Kidney (tissue), 13 donors: ENCODE measurements at regions not wholly inside any gene's neighbourhood (a gene's known extent, or its start where the extent isn't known, plus 50 kb on each side); places are given as distances from the start of the nearest gene placed in this dataset.

Experiments
- DNase-seq, 5 donors: peaks; one replicate each; pipeline ENCODE4 v3.0.0-alpha.2; 2013 to 2020
- FAIRE-seq: peaks from 2 replicates; lab custom pipeline; 2012; peaks lifted over from hg19 to GRCh38; lab: Jason Lieb, UNC
- H3K27ac ChIP-seq, 2 donors: one replicate each; pipeline ENCODE4 v1.7.0; 2013; ENCODE audit warnings: low read depth in 2 of 2, low read length in 2 of 2, inconsistent platforms in 1 of 2
- H3K27me3 ChIP-seq: one replicate; pipeline ENCODE4 v1.7.1; 2013; ENCODE audit warnings: low read length, inconsistent platforms; ENCODE audit not compliant: control insufficient read depth, insufficient read depth
- H3K36me3 ChIP-seq, 3 donors: one replicate each; pipeline versions ENCODE4 v1.7.0 to v1.7.1; 2013; ENCODE audit warnings: low read length in 3 of 3, control low read depth in 1 of 3, inconsistent platforms in 1 of 3; ENCODE audit not compliant: insufficient read depth in 3 of 3, control insufficient read depth in 2 of 3
- H3K4me1 ChIP-seq, 3 donors: one replicate each; pipeline versions ENCODE4 v1.7.0 to v1.7.1; 2013; ENCODE audit warnings: low read length in 3 of 3, inconsistent platforms in 1 of 3, low read depth in 1 of 3; ENCODE audit not compliant: control insufficient read depth in 2 of 3, insufficient read depth in 2 of 3
- H3K4me3 ChIP-seq, 3 donors: one replicate each; pipeline versions ENCODE4 v1.7.0 to v1.8.1; 2013; ENCODE audit warnings: low read length in 3 of 3, control low read depth in 1 of 3, inconsistent platforms in 1 of 3
- H3K9ac ChIP-seq, 3 donors: one replicate each; pipeline versions ENCODE4 v1.7.0 to v1.7.1; 2013; ENCODE audit warnings: low read length in 3 of 3, control low read depth in 1 of 3, inconsistent platforms in 1 of 3
- H3K9me3 ChIP-seq, 3 donors: one replicate each; pipeline versions ENCODE4 v1.7.0 to v1.7.1; 2013; ENCODE audit warnings: low read length in 3 of 3, control low read depth in 1 of 3, inconsistent platforms in 1 of 3; ENCODE audit not compliant: control insufficient read depth in 2 of 3, insufficient read depth in 1 of 3
- intact Hi-C: fragments of 100-400 bp; cut with DNase I; formaldehyde crosslinking; loops from one replicate; pipeline ENCODE4 v1.11.1; 2022
- TF ChIP-seq, protein P1 (sequence below): IDR thresholded peaks from 3 replicates; pipeline ENCODE4 v1.5.1; 2012; ENCODE audit warnings: mild to moderate bottlenecking, moderate library complexity, borderline replicate concordance; ENCODE audit not compliant: insufficient read depth; ENCODE audit errors: extremely low read depth
- donor health status: control.
- donor health status: control.
- donor health status: control.
- donor health status: control.
- donor health status: control.
- donor health status: DM: yes; HTN: yes; CAD: no.
- donor health status: Normal renal cell carcinoma (clear cell type).

DNA sequence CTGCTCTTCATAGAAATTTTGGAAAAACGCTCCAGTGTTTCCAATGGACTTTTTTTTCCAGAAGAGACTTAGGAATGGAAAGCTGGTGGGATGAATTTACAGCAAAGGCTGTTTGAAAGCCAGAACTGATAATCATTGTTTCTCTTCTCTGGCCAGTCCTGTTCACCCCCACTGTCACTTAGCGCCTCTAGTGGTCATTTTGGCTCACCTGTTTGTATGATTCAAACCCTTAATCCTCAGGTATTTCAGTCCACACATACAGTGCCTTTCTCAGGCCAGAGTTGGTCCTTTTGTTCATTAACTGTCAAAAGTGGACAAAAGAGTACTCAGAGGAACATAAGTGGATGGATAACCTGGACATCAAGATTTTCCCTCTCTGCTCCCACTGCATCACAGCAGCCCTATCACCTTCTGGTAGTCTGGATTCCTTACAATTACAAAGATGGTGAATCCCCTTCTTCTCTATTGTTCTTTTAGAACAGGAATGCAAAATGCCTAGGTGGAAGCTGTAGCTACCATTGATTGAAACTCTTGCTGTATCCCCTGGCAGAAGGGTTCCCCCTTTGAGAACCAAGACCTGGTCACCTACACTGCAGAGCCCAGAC lies 177.6 kb upstream of the OLFM3 start:
- TF ChIP-seq, protein P1, sequence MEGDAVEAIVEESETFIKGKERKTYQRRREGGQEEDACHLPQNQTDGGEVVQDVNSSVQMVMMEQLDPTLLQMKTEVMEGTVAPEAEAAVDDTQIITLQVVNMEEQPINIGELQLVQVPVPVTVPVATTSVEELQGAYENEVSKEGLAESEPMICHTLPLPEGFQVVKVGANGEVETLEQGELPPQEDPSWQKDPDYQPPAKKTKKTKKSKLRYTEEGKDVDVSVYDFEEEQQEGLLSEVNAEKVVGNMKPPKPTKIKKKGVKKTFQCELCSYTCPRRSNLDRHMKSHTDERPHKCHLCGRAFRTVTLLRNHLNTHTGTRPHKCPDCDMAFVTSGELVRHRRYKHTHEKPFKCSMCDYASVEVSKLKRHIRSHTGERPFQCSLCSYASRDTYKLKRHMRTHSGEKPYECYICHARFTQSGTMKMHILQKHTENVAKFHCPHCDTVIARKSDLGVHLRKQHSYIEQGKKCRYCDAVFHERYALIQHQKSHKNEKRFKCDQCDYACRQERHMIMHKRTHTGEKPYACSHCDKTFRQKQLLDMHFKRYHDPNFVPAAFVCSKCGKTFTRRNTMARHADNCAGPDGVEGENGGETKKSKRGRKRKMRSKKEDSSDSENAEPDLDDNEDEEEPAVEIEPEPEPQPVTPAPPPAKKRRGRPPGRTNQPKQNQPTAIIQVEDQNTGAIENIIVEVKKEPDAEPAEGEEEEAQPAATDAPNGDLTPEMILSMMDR, result peak; percentile 10
- no peak overlapping the region for H3K9ac ChIP-seq
- DNase-seq (no peak), FAIRE-seq (no peak)
- H3K9me3 ChIP-seq, result no peaks in the 10 kb centered on the region
- no peaks in the 10 kb centered on the region for H3K27me3 ChIP-seq
- H3K4me1 ChIP-seq, result no peaks in the 10 kb centered on the region
- no peaks in the 10 kb centered on the region for H3K36me3 ChIP-seq
- H3K27ac ChIP-seq, result no peak overlapping the region
- H3K4me3 ChIP-seq, result no peak overlapping the region
- intact Hi-C loops, result no loop called here

DNA sequence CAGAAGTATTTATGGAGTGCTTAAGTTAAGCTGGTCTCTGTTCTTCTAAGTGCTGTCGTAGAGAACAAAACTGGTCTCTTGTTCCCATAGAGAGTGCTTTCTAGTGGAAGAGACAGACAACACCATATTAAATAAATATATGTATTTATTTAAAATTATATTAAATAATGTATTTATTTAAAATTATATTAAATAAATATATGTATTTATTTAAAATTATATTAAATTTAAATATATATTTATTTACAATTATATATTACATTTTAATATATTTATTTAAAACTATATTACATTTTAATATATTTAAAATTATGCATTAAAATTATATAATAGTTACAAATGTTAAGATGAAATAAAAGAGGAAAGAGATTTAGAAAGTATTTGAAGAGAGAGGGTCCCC lies 175.5 kb upstream of the OLFM3 start:
- intact Hi-C loops, result no loop called here

DNA sequence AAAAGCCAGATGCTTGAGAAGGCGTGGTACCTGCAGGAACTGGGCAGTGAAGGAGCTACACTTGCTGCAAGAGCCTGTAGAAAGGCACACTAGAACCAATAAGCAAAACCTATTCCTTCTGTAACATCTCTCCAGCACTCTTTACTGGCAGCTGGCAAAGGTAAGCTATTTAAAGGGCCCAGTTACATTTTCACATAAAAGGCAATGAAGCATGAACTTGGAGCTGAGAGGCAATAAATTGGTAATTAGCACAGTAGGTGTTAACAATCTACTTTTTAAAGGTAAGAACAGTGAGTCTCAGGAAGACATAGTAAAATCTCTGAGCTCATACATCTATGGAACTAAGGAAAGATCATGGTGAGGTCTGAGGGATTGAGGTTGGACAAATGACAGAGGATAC lies 167.1 kb upstream of the OLFM3 start:
- intact Hi-C loops, result no loop called here
- H3K9ac ChIP-seq, result no peak overlapping the region
- TF ChIP-seq, protein P1, result no peak
- DNase-seq, result peak in 3 of 5 donors; percentile 9 to 29 (median 11)
- no peak overlapping the region for H3K4me3 ChIP-seq
- H3K27me3 ChIP-seq, result no peaks in the 10 kb centered on the region
- no peak for FAIRE-seq
- no peaks in the 10 kb centered on the region for H3K4me1 ChIP-seq
- no peaks in the 10 kb centered on the region for H3K9me3 ChIP-seq
- no peak overlapping the region for H3K27ac ChIP-seq
- no peaks in the 10 kb centered on the region for H3K36me3 ChIP-seq

More for the DNA sequence above, 175.5 kb upstream of the OLFM3 start:
- DNase-seq, result no peak
- no peak overlapping the region for H3K9ac ChIP-seq
- no peaks in the 10 kb centered on the region for H3K4me1 ChIP-seq
- no peak overlapping the region for H3K4me3 ChIP-seq
- H3K27me3 ChIP-seq, result no peaks in the 10 kb centered on the region
- TF ChIP-seq, protein P1, result no peak
- no peak overlapping the region for H3K27ac ChIP-seq
- peak; percentile 97 for FAIRE-seq
- no peaks in the 10 kb centered on the region for H3K9me3 ChIP-seq
- no peaks in the 10 kb centered on the region for H3K36me3 ChIP-seq

DNA sequence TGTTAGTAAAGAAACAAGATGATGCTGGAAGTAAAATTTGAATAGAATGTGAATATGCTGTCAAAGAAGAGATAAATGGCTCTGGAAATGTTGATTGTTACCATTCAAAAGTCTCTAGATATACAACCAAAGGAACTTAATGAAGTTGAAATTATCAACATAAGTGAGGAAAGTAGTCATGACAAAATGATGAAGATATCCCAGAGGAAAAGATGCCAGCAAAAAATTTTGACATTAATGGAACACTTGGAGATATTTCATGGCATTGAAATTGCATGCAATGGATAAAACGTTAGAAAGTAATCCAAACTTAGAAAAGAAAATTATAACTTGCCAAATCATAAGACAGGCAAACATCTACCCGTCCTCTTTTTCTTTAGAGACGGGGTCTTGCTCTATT lies 154.5 kb upstream of the OLFM3 start:
- FAIRE-seq (no peak), DNase-seq (no peak)
- Histone ChIP-seq H3K4me1 (no peaks in the 10 kb centered on the region), H3K4me3 (no peak overlapping the region), H3K27ac (no peak overlapping the region), H3K36me3 (no peaks in the 10 kb centered on the region), H3K9me3 (no peaks in the 10 kb centered on the region), H3K9ac (no peak overlapping the region), H3K27me3 (no peaks in the 10 kb centered on the region)
- TF ChIP-seq, protein P1, result no peak
- intact Hi-C loops, result no loop called here
